PC-3 (cell line): ENCODE measurements at regions not wholly inside any gene's neighbourhood (a gene's known extent, or its start where the extent isn't known, plus 50 kb on each side); places are given as distances from the start of the nearest gene placed in this dataset.

Experiments
- ATAC-seq: fragments of 200-7000 bp; cut with Tn5 transposase; 2 replicates; pipeline ENCODE4 v1.9.1; 2020; ENCODE audit warnings: mild to moderate bottlenecking, moderate library complexity
- BruUV-seq: library from RNA; stranded (reverse); fragments of 400-500 nt; replicated peaks from 2 replicates; lab custom pipeline; 2021; lab: Mats Ljungman, UMichigan
- CTCF ChIA-PET: fragments of 300-600 bp; sonication (Branson Sonifier 250); formaldehyde crosslinking; loops from one replicate; lab custom pipeline; 2022; ENCODE audit warnings: antibody characterized with exemption; lab: Charles Lee
- POLR2A ChIA-PET: fragments of 300-600 bp; sonication (Branson Sonifier 250); formaldehyde crosslinking; loops from one replicate; lab custom pipeline; 2022; ENCODE audit warnings: antibody characterized with exemption; ENCODE audit not compliant: unreplicated experiment; lab: Charles Lee
- DNase-seq: peaks from one replicate; pipeline ENCODE4 v3.0.0-alpha.2; 2015
- H2AFZ ChIP-seq: fragments of 300-600 bp; sonication (generic); 2 replicates; pipeline ENCODE4 v1.6.0; 2016; ENCODE audit warnings: antibody characterized with exemption, low read length
- H3F3A ChIP-seq: fragments of 300-600 bp; sonication (generic); one replicate; pipeline ENCODE4 v1.6.0; 2017; ENCODE audit warnings: antibody characterized with exemption, low read length, control low read depth, mild to moderate bottlenecking; ENCODE audit not compliant: unreplicated experiment
- H3K27ac ChIP-seq: fragments of 300-600 bp; sonication (generic); 2 replicates; pipeline ENCODE4 v1.5.1; 2016; ENCODE audit warnings: mild to moderate bottlenecking, low read length
- H3K27me3 ChIP-seq: fragments of 300-600 bp; sonication (generic); 2 replicates; pipeline ENCODE4 v1.6.1; 2016; ENCODE audit warnings: low read length, mixed read lengths
- H3K36me3 ChIP-seq: fragments of 300-600 bp; sonication (generic); 2 replicates; pipeline ENCODE4 v1.6.1; 2016; ENCODE audit warnings: low read depth, mixed run types, low read length, mixed read lengths
- H3K4me1 ChIP-seq: fragments of 300-600 bp; sonication (generic); 2 replicates; pipeline ENCODE4 v1.5.1; 2016; ENCODE audit warnings: low read length; ENCODE audit not compliant: insufficient read depth
- H3K4me2 ChIP-seq: fragments of 300-600 bp; sonication (generic); 2 replicates; pipeline ENCODE4 v1.6.0; 2016; ENCODE audit warnings: low read length
- H3K4me3 ChIP-seq: fragments of 300-600 bp; sonication (generic); 2 replicates; pipeline ENCODE4 v1.5.1; 2016; ENCODE audit warnings: mild to moderate bottlenecking, low read length, mixed read lengths
- H3K79me2 ChIP-seq: fragments of 300-600 bp; sonication (generic); 2 replicates; pipeline ENCODE4 v1.6.1; 2017; ENCODE audit warnings: low read length, mixed read lengths
- H3K9ac ChIP-seq: fragments of 300-600 bp; sonication (generic); 2 replicates; pipeline ENCODE4 v1.6.0; 2016; ENCODE audit warnings: mild to moderate bottlenecking, low read length
- H3K9me2 ChIP-seq: fragments of 300-600 bp; sonication (generic); replicated peaks from 2 replicates; pipeline ENCODE4 v1.6.1; 2016; ENCODE audit warnings: mixed run types, low read length, mixed read lengths
- H3K9me3 ChIP-seq: fragments of 300-600 bp; sonication (generic); 2 replicates; pipeline ENCODE4 v1.6.1; 2016; ENCODE audit warnings: low read length, mixed read lengths
- H4K20me1 ChIP-seq: fragments of 300-600 bp; sonication (generic); 2 replicates; pipeline ENCODE4 v1.6.1; 2016; ENCODE audit warnings: low read length, mixed read lengths
- CTCF ChIP-seq: fragments of 300-600 bp; sonication (generic); conservative IDR thresholded peaks from 2 replicates; pipeline ENCODE4 v1.5.1; 2017; ENCODE audit warnings: antibody characterized with exemption, low read depth, mild to moderate bottlenecking, low read length
- EZH2 ChIP-seq: fragments of 300-600 bp; sonication (generic); IDR thresholded peaks from one replicate; pipeline ENCODE4 v1.6.1; 2017; ENCODE audit warnings: antibody characterized with exemption, mild to moderate bottlenecking, low read length; ENCODE audit not compliant: unreplicated experiment
- EZH2phosphoT487 ChIP-seq: fragments of 300-600 bp; sonication (generic); IDR thresholded peaks from 2 replicates; pipeline ENCODE4 v1.6.1; 2018; ENCODE audit warnings: mild to moderate bottlenecking, antibody characterized with exemption, low read length, borderline replicate concordance
- intact Hi-C: fragments of 100-400 bp; cut with micrococcal nuclease; formaldehyde crosslinking; loops from 2 replicates; pipeline ENCODE4 v1.9.0; 2023

GRCh38 chr20:53685070-53685595 is 91.5 kb upstream of the ZNF217 start:
- ATAC-seq = no peak
- Histone ChIP-seq H3K4me2 (no peak overlapping the region), H3K36me3 (no peaks in the 10 kb centered on the region), H3K9me2 (no peaks in the 10 kb centered on the region), H2AFZ (no peak overlapping the region), H3K27me3 (no peaks in the 10 kb centered on the region), H4K20me1 (no peaks in the 10 kb centered on the region), H3K4me1 (peaks cover 8% of the 10 kb centered on the region), H3F3A (no peaks in the 10 kb centered on the region), H3K79me2 (no peaks in the 10 kb centered on the region), H3K9me3 (no peaks in the 10 kb centered on the region), H3K9ac (no peak overlapping the region), H3K27ac (no peak overlapping the region), H3K4me3 (no peak overlapping the region)
- ChIA-PET POLR2A (no interaction called here), CTCF (interaction anchor here (0.6 kb wide), 1 partner anchor 62 kb away, joined by 3 read pairs; no protein-coding TSS in a partner anchor)
- no TSS peak for BruUV-seq
- intact Hi-C loops = no loop called here
- TF ChIP-seq CTCF = no peak
- TF ChIP-seq EZH2 = no peak
- TF ChIP-seq EZH2phosphoT487 = no peak
- DNase-seq = no peak

GRCh38 chr20:53683506-53683905 is 89.9 kb upstream of the ZNF217 start:
- no TSS peak for BruUV-seq
- TF ChIP-seq CTCF = no peak
- no peak for TF ChIP-seq EZH2phosphoT487
- TF ChIP-seq EZH2 = no peak
- Histone ChIP-seq H3K27me3 (no peaks in the 10 kb centered on the region), H3F3A (no peaks in the 10 kb centered on the region), H3K4me3 (no peak overlapping the region), H3K9me3 (no peaks in the 10 kb centered on the region), H3K79me2 (no peaks in the 10 kb centered on the region), H3K4me1 (peaks cover 8% of the 10 kb centered on the region; the same call in 1 of the 2 replicates), H3K36me3 (no peaks in the 10 kb centered on the region), H3K9me2 (no peaks in the 10 kb centered on the region), H2AFZ (no peak overlapping the region), H3K9ac (no peak overlapping the region), H3K4me2 (no peak overlapping the region), H3K27ac (no peak overlapping the region), H4K20me1 (no peaks in the 10 kb centered on the region)
- DNase-seq (no peak), ATAC-seq (no peak)
- CTCF ChIA-PET = no interaction called here
- POLR2A ChIA-PET = no interaction called here
- intact Hi-C loops = no loop called here

GRCh38 chr20:53681352-53682212 is 87.9 kb upstream of the ZNF217 start:
- CTCF ChIA-PET = no interaction called here
- Histone ChIP-seq H3K27ac (no peak overlapping the region), H3K9me3 (no peaks in the 10 kb centered on the region), H2AFZ (no peak overlapping the region), H3K27me3 (no peaks in the 10 kb centered on the region), H3K9ac (no peak overlapping the region), H3F3A (no peaks in the 10 kb centered on the region), H3K4me2 (no peak overlapping the region), H3K79me2 (no peaks in the 10 kb centered on the region), H4K20me1 (no peaks in the 10 kb centered on the region), H3K4me3 (no peak overlapping the region), H3K9me2 (no peaks in the 10 kb centered on the region), H3K36me3 (no peaks in the 10 kb centered on the region), H3K4me1 (peaks cover 8% of the 10 kb centered on the region; the same call in 1 of the 2 replicates)
- intact Hi-C loops = no loop called here
- DNase-seq (no peak), ATAC-seq (no peak)
- TF ChIP-seq EZH2phosphoT487 = no peak
- no peak for TF ChIP-seq EZH2
- no peak for TF ChIP-seq CTCF
- POLR2A ChIA-PET = no interaction called here
- no TSS peak for BruUV-seq
